ENCODE measurements at regions not wholly inside any gene's neighbourhood (a gene's known extent, or its start where the extent isn't known, plus 50 kb on each side); places are given as distances from the start of the nearest gene placed in this dataset.
A peak's percentile ranks its signal among the peaks of the same experiment; 100 is the strongest.

DNA sequence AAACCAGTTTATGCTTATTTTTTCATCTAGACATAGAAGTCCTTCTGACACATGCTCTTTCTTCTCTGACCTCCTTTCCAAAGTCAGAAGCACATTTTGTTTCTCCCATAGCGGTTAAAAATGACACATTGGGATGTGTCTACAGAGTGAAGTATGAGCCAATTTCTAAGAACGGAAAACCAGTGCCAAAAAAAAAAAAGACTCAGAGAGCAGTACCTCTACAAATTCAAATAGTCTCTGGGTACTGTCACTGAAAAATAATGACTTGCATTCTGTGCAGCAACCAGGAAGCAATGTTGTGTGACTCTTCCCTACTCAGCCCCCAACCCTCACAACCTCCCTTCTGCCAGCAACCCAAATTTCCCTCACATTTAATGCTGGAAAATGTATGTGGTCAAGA, 145.5 kb upstream of the PMFBP1 start:
- no peak for DNase-seq (ENCODE audit: low spot score)

- DNase-seq (ENCODE audit: low spot score) = no peak
Observed at GRCh38 chr16:72313903-72314302, 141.9 kb upstream of the PMFBP1 start.

GRCh38 chr16:72312828-72313227, 140.9 kb upstream of the PMFBP1 start:
- no peak for DNase-seq (ENCODE audit: low spot score)

- no peak for DNase-seq (ENCODE audit: low spot score)
Observed at GRCh38 chr16:72311426-72311825, 139.5 kb upstream of the PMFBP1 start.

GRCh38 chr16:72309001-72309400, 137.0 kb upstream of the PMFBP1 start:
- no peak for DNase-seq (ENCODE audit: low spot score)

DNA sequence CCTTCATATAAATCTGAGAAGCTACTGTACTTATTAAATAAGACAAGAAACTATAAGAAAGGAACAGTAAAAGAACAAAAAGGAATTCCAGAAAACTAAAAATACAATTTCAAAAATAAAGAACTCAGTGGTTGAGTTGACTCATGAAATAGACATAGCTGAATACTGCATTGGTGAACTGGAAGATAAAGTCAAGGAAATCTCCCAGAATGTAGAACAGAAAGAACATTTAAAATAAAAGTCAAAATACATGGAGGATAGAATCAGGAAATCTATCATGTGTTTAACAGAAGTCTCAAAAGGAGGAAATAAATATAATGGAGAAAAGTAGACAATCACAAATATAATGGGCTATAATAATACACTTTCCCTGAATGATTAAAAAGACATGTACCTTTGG, 136.4 kb upstream of the PMFBP1 start:
- no peak for DNase-seq (ENCODE audit: low spot score)

DNA sequence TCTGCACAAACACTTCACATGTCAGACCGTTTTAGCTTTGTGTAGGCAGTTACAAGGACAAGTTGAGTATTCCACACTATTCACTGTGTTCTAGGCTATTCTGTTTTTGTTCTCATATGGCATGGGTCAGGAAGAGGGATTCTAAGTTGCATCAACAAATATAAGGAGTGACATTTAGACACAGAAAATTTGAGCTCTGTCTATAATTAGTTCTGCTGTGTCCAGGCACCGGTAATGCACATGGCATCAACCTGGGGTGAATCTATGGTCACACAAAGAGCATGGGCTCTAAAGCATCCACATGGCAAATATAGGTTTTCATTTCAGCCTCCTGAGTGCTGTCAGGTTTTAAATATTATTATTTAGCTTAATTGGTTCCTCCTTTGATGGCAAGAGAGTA, 130.4 kb upstream of the PMFBP1 start:
- no peak for DNase-seq (ENCODE audit: low spot score)

- no peak for DNase-seq (ENCODE audit: low spot score)
Observed at GRCh38 chr16:72301523-72302236, 129.7 kb upstream of the PMFBP1 start.

GRCh38 chr16:72300892-72301291, 128.9 kb upstream of the PMFBP1 start:
- DNase-seq (ENCODE audit: low spot score) = no peak

- DNase-seq (ENCODE audit: low spot score) = no peak
Observed at GRCh38 chr16:72299684-72300243, 127.8 kb upstream of the PMFBP1 start.

DNA sequence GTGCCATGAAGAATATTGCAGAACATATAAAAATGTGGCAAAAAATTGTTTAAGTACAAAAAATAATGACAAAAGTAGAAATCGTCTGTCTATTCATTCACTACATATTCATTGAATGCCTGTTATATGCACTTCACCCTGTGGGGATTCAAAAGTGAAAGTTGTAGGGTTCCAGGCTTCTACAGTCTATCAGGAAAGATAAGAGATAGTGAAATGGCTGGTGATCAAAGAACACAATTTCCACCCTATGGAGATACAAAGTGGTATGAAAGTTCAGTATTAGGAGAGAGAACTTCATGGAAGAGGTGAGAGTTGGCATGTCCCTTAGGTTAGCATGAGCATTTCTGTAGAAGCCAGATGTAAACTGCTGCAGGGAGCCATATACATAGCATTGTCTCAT, 127.0 kb upstream of the PMFBP1 start:
- no peak for DNase-seq (ENCODE audit: low spot score)

- DNase-seq (ENCODE audit: low spot score) = no peak
Observed at GRCh38 chr16:72295914-72296313, 124.0 kb upstream of the PMFBP1 start.

- peak; percentile 40 for DNase-seq (ENCODE audit: low spot score)
Observed at GRCh38 chr16:72291531-72291981, 119.6 kb upstream of the PMFBP1 start.

GRCh38 chr16:72291121-72291520, 119.2 kb upstream of the PMFBP1 start:
- DNase-seq (ENCODE audit: low spot score) = no peak

DNA sequence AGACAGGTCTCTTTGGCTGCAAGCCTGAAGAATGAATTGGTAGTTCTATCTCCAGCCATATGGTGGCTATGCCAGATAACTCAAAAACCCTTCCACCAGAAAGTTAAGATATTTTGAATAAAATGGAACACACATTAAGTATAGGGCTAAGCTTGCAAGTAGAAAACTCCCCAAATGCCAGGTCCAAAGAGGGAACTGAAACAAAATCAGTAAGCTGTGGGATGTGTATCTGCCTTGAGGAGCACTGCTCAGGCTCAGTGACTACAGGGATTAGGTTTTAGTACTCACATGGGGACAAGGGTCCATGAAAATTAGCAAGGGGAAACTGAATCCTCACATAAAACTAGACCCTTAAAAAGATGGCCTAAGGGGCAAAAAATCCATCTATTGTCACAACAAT, 115.7 kb upstream of the PMFBP1 start:
- no peak for DNase-seq (ENCODE audit: low spot score)

DNA sequence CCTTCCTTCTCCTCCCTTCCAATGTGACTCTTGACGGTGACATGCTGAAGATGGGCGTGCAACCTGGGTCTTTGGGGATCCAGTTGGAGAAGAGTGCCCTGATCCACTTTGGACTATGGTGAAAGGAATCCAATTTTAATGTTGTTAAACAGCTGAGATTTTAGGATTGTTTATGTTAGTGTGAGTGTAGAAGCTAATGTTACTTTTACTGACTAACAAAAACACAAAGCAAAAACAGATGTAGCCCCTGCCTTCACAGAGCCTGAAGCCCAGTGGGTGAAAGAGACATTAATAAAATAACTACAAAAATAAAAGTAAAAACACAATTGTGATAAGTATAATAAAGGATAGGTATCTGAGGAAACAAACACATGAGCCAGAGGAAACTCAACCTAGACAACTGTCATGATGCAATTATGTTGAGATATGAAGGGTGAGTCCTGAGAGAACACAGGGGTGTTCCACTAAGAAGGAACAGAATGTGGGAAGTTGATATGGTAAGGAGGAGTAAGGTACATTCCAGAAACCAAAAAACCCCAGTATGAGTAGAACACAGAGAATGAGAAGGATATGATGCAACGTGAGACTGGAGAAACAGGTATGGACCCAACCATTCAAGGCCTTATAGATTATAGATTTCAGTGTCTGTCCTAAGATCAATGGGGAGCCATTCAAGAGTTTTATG, 115.1 kb upstream of the PMFBP1 start:
- no peak for DNase-seq (ENCODE audit: low spot score)

DNA sequence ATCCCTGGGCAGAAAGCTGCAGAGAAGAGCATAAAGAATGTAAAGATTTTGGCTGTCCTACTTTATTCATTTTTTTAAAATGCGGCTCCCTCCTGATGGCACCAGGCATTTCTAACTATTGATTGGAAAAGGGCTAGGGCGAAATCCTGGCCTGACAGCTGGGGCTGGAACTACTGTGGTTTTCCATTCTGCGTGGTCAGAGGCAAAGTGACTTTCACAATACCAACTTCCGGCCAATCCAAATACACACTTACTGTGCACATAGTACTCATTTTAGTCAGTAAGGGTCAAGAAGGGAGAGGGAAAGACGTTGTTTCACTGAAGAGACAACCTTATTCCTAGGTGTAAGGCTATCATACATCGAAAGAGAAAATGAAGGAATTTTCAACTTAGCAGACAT, 113.8 kb upstream of the PMFBP1 start:
- DNase-seq (ENCODE audit: low spot score) = no peak

DNA sequence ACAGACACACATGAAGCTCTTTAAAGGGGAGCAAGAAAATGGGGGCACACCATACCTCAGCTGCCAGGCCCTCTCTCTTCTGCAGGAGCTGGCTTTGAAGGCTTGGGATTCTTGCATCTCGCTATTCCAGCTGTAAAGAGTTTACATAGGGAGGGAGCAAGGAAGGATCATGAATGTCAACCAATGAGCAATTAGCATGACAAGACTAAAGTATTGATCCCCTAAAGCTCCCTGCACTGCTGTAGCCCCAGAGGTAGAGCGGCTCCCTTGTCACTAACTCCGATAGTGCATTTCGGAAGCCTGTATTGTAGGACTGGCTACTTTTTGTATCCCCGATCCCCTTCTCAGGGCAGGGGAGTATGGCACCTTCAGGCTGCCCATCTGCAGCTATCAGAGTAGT, 113.4 kb upstream of the PMFBP1 start:
- no peak for DNase-seq (ENCODE audit: low spot score)

GRCh38 chr16:72284042-72284789, 112.3 kb upstream of the PMFBP1 start:
- no peak for DNase-seq (ENCODE audit: low spot score)

GRCh38 chr16:72282362-72282761, 110.4 kb upstream of the PMFBP1 start:
- no peak for DNase-seq (ENCODE audit: low spot score)

DNA sequence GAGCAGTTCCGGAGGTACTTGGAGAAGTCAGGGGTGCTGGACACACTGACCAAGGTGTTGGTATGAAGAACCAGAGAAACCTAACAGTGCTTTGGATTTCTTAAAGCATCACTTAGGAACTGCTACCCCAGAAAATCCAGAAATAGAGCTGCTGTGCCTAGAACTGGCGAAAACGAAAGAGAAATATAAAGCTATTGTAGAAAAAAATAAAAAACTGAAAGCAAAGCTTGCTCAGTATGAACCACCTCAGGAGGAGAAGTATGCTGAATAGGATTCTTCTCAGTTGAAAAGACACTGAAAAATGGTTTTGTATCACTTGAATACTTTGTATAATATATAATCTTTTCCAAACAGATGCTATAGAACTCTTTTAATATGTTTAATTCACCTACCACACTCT, 106.3 kb upstream of the PMFBP1 start:
- DNase-seq (ENCODE audit: low spot score) = no peak

- no peak for DNase-seq (ENCODE audit: low spot score)
Observed at GRCh38 chr16:72277749-72278148, 105.8 kb upstream of the PMFBP1 start.

Measured in LoVo (cell line).